NCI-H1436 (cell line): ENCODE measurements at regions not wholly inside any gene's neighbourhood (a gene's known extent, or its start where the extent isn't known, plus 50 kb on each side); places are given as distances from the start of the nearest gene placed in this dataset.

Experiments
- DNase-seq: peaks from one replicate; lab custom pipeline; 2025; lab: John Stamatoyannopoulos, UW

DNA sequence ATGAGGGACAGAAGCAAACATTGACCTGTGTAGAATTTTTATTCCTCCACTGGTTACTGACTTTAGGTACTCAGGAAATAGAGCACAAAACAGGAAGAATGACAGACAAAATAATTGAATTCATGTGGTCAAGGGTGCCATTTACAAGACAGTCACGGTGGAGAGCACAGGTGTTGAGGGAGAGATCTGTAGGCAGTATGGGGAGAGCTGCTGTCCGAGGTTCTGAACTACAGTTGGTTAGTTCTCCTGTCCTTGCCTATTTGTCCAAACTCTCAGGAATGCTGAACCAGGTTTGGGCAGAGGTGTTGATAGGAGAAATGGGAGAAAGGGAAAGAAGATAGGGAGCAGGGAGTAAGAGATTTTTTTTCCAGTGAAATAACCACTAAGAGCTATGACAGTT, 178.5 kb upstream of the ZBTB20 start:
- DNase-seq: no peak

DNA sequence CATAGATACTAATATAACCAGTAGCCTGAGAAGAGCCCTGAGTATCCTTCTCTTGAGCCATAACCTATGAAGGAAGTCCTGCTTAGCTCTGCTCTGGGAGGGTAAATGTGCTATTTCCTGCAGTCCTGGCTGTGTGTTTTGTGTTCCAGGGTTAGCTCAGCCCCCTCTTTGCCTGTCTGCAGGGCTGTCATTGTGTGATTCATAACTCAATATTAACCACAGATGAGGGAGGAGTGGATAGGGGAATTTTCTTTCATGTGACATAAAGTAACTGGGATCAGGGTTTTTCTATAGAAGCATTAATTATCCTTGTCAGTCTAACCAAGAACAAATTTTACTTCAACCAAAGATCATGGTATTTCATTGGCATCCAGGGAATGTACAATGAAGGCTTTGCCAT, 183.3 kb upstream of the ZBTB20 start:
- no peak for DNase-seq

DNA sequence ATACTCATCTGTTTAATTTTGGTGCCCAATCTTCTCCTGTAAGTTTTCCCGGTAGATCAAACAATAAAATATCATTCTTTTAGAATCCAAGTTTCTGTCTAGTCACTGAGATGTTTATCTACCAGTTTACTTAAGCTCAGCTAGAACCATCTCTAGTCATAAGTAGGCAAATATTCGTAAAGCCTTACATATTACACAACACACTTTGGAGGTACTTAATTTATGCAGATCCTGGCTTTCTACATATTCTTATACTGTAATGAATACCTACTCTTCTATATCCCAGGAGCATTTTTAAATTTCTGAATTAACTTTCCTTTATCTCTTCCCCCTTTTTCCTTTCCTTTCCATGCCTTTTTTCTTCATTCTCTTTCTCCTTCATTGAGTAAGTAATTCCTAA, 185.9 kb upstream of the ZBTB20 start:
- DNase-seq: no peak

DNA sequence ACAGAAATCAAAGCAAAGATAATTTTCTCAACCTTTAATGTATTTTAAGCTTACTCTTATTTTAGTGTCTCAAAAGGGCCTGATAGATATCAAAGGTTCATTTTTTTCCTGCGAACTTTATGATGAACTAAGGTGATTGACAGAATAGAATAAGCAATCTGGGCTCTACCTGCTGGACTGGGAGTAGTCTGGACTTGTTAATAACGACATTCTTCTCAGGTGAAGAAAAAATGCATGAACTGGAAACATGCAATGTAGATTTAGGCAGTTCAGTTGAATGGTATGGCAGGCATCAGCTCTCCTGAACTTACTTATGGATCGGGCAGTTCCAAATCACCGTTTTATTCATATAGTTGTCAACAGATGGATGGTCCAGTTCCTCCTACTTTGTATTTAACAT, 189.7 kb upstream of the ZBTB20 start:
- DNase-seq: no peak

GRCh38 chr3:115340586-115340985, 193.5 kb upstream of the ZBTB20 start:
- no peak for DNase-seq

GRCh38 chr3:115341208-115341607, 194.1 kb upstream of the ZBTB20 start:
- DNase-seq: no peak

GRCh38 chr3:115347737-115348136, 200.6 kb upstream of the ZBTB20 start:
- no peak for DNase-seq

DNA sequence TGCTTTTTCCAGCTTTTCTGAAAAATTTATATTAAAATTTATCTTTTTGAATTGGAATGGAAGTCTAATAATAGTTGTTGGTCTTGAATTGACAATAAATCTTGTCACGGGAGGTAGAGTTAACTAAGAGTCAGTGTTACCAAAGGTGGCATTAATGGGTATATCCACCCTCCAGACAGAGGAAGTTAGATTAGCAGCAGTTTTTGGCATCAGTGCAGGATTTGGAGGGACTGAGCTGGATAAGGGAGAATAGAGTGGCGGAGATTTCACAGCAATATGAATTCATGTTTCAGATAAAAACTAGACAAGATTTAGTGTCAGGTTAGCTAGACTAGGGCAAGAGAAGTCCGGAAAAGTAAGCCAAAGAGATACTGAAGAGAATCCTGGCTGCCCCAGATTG, 201.3 kb upstream of the ZBTB20 start:
- DNase-seq: no peak

DNA sequence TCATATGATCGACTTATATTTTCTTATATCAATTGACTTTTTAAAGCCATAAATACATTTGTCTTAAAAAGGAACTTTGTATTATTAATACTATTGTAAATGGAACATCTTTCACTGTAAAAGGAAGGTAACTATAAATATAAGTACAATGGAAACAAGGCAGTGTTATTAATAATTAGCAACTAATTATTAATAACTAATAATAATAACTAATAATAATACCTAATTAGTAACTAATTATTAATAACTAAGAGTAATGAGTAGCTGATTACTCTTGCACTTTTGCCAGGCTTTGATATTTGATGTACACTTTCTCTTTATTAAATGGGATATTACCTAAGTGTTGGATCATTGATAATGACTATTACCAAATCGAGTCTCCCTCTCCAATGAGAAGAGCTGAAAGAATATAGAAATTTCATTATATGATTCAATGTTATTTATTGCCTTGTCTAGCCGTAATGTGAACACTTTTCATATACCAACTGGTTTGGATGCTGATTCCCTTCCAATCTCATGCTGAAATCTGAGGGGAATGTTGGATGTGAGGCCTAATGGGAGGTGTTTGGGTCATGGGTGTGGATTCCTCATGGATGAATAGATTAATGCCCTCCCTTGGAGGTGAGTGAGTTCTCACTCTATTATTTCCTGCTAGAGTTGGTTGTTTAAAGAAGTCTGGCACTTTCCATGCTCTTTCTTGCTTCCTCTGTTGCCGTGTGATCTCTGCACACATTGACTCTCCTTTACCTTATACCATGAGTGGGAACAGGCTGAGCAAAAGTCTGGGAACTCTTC, 202.1 kb upstream of the ZBTB20 start:
- no peak for DNase-seq

DNA sequence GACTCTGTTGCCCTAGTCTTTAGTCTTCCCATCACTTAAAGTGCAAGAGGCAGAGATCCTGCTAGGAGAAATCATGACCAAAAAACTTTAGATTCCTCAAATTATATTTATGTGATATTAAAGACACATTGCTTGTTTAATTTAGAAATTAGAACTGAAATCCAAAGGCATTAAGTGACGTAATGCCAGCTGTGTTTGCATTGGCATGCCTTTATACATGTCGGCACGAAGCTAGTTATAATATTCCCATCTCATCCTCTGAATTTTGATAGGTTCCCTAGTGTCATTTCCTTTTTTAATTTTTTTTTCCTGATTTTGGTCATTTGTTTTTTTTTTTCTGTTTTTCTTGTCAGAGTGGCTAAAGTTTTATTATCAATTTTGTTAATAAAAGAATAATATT, 203.5 kb upstream of the ZBTB20 start:
- no peak for DNase-seq

DNA sequence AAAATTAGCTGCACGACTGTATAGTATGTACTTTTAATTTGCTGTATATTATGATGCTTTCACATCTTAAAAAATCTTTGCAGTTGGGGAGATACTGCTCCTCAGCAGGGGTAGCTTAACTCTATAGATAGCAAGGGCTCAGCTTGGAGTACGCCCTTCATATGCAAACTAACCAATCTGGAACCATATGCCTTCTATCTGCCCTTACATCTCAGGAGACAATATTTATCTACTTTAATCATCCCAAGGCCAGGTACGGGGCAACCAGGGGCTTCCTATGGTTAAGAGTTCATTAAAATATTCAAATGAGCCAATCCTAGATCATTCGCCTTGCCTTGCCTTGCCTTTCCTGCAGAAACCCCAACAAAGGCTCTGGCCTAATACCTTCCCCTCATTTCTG, 204.1 kb upstream of the ZBTB20 start:
- no peak for DNase-seq

GRCh38 chr3:115354010-115354409, 206.9 kb upstream of the ZBTB20 start:
- no peak for DNase-seq

- DNase-seq: no peak
Measured at GRCh38 chr3:115357456-115357855, 210.4 kb upstream of the ZBTB20 start.

DNA sequence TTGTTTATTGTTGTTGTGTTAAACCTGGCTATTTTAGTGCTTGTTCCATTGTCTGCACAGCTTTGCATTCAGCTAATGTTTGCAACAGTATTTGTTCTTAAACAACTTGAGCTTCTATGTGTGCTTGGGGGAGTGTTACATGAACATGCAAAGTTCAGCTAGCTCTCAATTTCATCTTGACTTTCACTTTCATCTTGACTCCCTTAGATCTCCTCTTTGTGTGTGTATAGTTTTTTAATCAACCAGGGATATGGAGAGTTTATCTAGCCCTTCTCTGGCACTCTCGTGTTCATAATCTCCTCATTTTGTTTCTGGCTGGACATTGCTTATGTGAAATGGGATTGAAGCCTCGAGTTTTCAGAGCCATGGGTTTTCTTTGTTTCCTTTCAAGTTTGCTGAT, 212.4 kb upstream of the ZBTB20 start:
- no peak for DNase-seq

- DNase-seq: no peak
Measured at GRCh38 chr3:115361806-115362205, 214.7 kb upstream of the ZBTB20 start.

GRCh38 chr3:115363071-115363470, 216.0 kb upstream of the ZBTB20 start:
- no peak for DNase-seq

- no peak for DNase-seq
Measured at GRCh38 chr3:115369021-115369420, 221.9 kb upstream of the ZBTB20 start.

GRCh38 chr3:115375362-115375761, 228.3 kb upstream of the ZBTB20 start:
- DNase-seq: no peak

- no peak for DNase-seq
Measured at GRCh38 chr3:115380883-115381572, 233.9 kb upstream of the ZBTB20 start.

GRCh38 chr3:115381573-115381912, 234.5 kb upstream of the ZBTB20 start:
- DNase-seq: no peak

GRCh38 chr3:115381931-115382330, 234.8 kb upstream of the ZBTB20 start:
- no peak for DNase-seq

DNA sequence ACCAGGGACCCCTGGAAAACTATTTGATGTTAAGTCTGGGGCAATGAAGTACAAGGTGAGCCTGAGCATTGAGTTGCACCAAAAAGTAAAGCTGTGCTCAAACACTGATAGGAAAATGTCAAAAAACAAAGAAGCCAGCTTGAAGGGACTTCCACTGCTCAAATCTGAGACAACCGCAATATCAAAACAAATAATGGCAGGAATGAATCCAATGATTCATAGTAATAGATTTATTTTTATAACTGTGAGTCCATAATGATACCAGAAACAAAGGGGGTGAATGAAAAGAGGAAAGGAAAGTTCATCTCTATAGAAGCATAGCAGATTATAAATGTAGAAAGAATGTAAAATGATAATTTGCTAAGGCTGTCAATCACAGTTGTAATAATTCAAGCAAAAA, 237.3 kb upstream of the ZBTB20 start:
- no peak for DNase-seq

DNA sequence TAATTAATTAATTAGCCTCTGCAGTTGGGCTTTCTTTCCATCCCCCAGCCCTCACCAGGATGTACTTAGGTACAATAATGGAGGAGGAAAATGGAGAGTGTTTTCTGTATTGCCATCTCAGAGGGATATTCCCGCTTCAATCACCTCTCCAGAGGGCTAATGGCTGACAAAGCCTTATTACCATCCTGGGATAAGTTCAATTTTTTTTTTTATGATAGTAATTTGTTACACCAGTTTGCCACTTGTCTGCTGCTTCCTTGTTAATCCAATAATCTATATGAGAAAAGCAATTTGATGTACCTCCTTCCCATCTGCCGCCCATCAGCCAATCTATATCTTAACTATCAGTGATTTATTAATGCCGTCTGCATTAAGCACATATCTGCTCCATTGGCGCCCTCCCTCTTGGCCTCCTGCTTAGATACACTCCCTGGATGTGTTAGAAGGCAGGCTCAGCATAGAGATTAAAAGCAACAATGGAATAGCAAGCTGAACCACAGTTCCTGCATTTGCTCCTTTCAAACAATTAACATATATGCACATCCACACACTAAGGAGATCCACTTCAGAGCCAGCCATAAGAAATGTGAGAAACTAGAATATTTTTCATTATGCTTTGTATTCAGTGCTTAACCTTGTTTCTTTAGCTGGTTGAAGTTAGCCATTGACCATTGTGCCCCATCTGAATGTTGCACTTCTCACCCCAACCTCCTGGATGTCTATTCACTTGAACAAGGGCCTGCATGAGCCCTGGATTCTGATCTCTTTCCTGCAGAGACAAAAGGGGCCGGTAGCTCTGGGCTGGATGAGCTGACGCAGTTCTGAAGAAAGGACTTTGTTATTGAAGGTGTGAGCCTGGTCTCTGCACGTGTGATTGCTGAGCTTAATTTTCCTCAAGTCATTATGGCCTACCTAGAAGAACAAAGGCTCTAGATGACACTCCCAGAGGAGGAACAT, 237.3 kb upstream of the GAP43 start:
- no peak for DNase-seq
